ENCODE measurements at regions not wholly inside any gene's neighbourhood (a gene's known extent, or its start where the extent isn't known, plus 50 kb on each side); places are given as distances from the start of the nearest gene placed in this dataset.

DNA sequence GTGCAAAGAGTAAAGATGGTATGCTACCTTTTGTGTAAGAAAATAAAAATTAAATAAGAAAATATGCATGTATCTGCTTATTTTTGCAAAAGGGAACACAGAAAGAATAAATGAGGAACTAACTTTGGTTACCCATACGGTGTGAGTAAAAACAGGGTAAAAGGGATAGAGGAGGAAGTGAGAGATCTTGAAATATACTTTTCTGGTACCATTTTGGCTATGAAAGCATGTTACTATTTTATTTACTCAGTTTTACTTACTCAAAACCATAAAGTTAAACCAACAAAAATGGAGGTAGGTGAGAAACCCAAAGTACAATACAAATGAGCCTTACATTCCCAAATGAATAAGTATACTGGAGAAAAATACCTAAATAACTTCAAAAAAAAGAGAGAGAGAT is 122.0 kb upstream of the EGLN3 start:
- TF ChIP-seq ZNF816 (CRISPR knock-in tag; IDR thresholded peaks at IDR 0.05; ENCODE audit: borderline replicate concordance) (no peak), EZH2 (conservative IDR thresholded peaks at IDR 0.05; ENCODE audit: low read depth, low read length) (no peak), TBX3 (IDR thresholded peaks at IDR 0.05; ENCODE audit: borderline replicate concordance) (no peak), POLR2AphosphoS5 (IDR thresholded peaks at IDR 0.05; ENCODE audit: low read depth, low read length) (no peak), PHF21A (CRISPR knock-in tag; IDR thresholded peaks at IDR 0.05) (no peak), ZBTB43 (CRISPR knock-in tag; conservative IDR thresholded peaks at IDR 0.05) (no peak), RBAK (CRISPR knock-in tag; IDR thresholded peaks at IDR 0.05) (no peak), POLR2A (IDR thresholded peaks at IDR 0.05; ENCODE audit: insufficient read depth in 1 of 2, low read depth in 2 of 2, low read length in 2 of 2) (no peak)
- TF ChIP-seq, protein P1, sequence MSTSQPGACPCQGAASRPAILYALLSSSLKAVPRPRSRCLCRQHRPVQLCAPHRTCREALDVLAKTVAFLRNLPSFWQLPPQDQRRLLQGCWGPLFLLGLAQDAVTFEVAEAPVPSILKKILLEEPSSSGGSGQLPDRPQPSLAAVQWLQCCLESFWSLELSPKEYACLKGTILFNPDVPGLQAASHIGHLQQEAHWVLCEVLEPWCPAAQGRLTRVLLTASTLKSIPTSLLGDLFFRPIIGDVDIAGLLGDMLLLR (CRISPR knock-in tag; IDR thresholded peaks at IDR 0.05), result no peak
- TF ChIP-seq, protein P2, sequence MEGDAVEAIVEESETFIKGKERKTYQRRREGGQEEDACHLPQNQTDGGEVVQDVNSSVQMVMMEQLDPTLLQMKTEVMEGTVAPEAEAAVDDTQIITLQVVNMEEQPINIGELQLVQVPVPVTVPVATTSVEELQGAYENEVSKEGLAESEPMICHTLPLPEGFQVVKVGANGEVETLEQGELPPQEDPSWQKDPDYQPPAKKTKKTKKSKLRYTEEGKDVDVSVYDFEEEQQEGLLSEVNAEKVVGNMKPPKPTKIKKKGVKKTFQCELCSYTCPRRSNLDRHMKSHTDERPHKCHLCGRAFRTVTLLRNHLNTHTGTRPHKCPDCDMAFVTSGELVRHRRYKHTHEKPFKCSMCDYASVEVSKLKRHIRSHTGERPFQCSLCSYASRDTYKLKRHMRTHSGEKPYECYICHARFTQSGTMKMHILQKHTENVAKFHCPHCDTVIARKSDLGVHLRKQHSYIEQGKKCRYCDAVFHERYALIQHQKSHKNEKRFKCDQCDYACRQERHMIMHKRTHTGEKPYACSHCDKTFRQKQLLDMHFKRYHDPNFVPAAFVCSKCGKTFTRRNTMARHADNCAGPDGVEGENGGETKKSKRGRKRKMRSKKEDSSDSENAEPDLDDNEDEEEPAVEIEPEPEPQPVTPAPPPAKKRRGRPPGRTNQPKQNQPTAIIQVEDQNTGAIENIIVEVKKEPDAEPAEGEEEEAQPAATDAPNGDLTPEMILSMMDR (CRISPR knock-in tag; IDR thresholded peaks at IDR 0.05), result no peak

All from HepG2 (cell line).